Posterior cingulate gyrus (tissue), 11 donors: ENCODE measurements at regions not wholly inside any gene's neighbourhood (a gene's known extent, or its start where the extent isn't known, plus 50 kb on each side); places are given as distances from the start of the nearest gene placed in this dataset.

Experiments
- DNase-seq, 10 donors: peaks; one replicate each; pipeline versions ENCODE4 v3.0.0 to v3.0.0-alpha.2; 2020 to 2021; ENCODE audit warnings: mixed read lengths in 3 of 10
- intact Hi-C: fragments of 100-400 bp; cut with DNase I; formaldehyde crosslinking; loops from one replicate; pipeline ENCODE4 v1.15.1; 2023

DNA sequence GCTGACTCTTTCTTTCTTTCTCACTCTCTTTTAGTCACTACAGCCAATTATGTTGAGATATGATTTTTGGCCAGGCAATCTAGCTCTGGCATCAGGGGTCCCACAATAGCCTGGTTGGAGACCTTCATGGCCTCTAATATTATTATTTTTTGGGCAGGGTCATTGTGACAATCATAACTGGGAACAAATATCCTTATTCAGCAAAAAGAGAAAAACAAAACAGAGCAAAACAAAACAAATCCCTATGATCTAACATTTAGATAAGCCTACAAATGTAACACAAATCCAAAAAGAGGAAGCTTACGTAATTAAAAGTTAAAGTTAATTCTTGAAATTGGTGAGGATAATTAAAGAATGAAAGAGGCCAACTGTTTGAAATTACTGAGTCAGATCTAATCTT is 640.0 kb downstream of the TUSC7 start:
- intact Hi-C loops, result no loop called here

DNA sequence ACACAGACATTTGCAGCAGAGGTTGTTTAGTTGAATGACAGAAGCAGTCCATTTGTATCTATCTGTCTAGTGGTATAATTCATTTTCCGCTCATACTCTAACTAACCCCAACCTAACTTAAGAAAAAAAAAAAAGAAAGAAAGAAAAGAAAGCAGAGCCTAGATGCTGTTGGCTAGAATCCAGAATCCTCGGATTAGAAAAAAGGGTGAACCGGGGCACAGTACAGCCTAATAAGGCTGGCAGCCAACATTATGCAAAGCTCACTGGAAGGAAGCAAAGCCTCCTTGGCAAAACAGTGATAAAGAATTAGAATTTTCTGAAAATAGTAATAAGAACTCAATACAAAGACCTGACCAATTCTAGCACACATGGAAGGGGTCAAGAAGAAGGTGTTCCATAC is 640.8 kb downstream of the TUSC7 start:
- intact Hi-C loops, result loop anchor here (10.0 kb wide), 2 partner anchors 174 to 486 kb away; no protein-coding TSS in a partner anchor
- DNase-seq, result no peak

More for the DNA sequence above, 640.0 kb downstream of the TUSC7 start:
- no peak for DNase-seq

DNA sequence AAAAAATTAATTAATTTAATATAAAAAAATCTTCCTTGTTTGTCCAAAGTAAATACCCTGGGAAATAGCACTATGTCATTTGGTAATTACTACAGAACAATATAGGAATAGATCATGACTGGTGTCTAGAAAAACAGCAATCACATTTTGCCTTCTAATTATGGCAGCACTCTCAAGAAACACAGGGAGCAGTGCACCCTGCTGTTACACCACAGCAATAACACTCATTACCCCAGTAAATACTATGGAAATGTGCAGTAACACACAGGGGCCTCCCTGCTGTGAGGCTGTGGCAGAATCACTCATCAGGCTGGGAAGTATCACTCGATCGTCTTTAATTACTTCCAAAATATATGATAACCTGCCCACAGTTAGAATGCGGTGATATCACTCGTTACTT is 646.0 kb downstream of the TUSC7 start:
- intact Hi-C loops, result loop anchor here (5.0 to 10.0 kb wide), 3 partner anchors 169 to 491 kb away; no protein-coding TSS in a partner anchor
- DNase-seq, result peak in 2 of 10 donors; percentile 15 to 35

DNA sequence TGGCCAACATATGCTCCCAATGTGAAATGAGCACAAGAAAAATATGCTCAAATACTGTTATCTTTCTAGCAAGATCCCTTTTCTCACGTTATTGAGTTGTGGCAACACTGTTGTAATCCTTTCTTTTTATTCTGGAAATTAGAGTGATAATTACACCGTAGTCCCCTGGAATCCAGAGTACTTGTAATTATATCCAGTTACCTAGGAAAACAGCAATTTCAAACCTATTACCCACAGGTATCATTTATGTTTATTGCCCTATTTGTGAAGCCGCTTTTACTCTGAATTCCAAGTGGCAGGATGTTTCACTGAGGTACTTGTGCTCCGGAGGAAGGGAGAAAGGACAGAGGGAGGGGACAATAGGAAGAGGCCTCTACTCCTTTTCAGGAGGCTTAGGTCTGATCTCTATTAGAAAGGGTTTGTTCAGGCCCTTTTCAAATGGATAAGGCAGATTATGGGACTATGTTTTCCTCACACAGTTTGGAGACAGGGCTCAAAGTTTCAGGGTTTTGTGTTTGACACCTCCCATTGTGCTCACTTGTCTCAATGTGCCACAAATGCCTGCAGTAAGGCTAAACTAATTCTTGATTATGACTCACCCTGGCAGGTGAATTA is 646.6 kb downstream of the TUSC7 start:
- intact Hi-C loops, result loop anchor here (2.0 to 10.0 kb wide), 4 partner anchors 169 to 491 kb away; no protein-coding TSS in a partner anchor

DNA sequence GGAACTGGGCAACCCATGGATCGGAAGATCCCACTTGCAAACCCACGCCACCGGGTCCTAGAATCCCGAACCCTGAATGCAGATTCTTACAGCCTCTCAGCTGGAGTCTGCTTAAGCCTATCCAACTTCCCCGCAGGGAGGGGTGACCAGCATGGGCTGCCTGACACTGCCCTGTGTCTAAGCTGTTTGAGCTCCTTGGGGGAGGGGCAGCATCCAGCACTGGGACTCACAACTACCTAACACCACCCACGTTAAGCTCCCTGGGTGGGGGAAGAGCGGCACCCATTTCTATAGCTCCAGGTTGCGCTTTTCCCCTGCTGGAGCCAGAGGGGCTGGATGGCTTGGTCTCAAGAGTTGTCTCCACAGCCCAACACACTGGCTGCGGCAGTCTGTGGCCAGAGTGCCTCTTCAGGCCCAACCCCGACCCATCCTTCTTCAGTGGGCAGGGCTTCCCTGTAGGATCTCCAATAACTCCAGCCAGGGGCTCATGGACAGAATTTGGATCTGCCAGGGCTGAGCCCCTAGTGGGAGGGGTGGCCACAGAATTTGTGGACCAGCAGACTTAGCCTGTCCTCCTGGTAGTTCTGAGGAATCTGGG is 649.2 kb downstream of the TUSC7 start:
- peak in 3 of 10 donors; percentile 33 to 59 (median 53) for DNase-seq
- intact Hi-C loops, result loop anchor here (5.0 to 10.0 kb wide), 3 partner anchors 166 to 494 kb away; no protein-coding TSS in a partner anchor

More for the DNA sequence above, 646.6 kb downstream of the TUSC7 start:
- no peak for DNase-seq

DNA sequence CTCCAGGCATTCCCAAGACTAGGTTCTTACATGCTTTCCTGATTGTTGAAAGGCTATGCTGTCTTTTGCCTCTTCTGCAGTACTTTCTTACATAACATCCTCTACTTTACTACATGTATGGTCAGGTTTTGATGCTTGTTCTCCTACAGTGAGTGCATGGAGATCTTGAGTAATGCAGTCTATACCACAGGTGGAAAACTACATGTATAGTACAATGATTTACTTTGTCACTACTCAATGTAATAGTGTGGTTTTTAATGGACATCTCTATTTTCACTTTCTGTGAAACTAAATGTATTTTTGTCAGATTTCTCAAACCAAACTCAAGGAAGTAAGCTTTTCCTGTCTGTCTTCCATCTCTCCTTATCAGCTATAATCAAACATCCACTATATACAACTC is 657.0 kb downstream of the TUSC7 start:
- intact Hi-C loops, result no loop called here
- no peak for DNase-seq

DNA sequence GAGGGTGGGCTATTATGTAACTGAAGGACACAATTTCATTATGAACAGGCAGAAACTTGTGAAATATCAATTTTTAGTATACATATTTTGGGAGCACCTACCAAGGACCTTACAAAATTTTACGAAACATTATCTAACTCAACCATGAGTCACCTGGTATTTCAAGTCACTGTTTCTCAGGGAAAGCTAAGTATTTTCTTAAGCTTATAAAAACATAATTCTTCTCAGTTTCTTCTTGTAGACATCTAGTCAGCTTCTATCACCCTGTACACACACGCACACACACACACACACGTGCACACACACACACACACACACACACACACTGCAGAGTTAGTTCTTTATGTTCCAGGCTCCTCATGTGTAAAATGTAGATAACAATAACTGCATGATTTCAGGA is 658.3 kb downstream of the TUSC7 start:
- intact Hi-C loops, result no loop called here
- DNase-seq, result no peak

DNA sequence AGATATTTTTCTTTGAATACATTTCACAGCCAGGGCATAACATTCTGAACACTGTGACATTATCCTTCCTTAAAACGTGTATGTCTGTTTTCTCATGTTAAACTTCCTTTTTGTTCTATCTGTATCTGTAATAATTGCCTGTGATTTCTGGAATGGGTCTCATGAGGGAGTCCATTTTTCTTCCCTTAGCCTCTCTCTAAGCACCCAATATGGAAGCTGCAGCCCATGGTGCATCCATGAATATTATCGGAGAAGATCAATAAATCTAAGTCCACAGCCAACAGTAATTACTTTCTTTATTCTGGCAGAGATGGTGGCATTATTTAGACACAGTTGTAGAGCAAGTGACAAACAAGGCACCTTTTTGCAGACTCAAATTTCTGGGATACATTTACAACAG is 671.1 kb downstream of the TUSC7 start:
- no peak for DNase-seq
- intact Hi-C loops, result no loop called here

DNA sequence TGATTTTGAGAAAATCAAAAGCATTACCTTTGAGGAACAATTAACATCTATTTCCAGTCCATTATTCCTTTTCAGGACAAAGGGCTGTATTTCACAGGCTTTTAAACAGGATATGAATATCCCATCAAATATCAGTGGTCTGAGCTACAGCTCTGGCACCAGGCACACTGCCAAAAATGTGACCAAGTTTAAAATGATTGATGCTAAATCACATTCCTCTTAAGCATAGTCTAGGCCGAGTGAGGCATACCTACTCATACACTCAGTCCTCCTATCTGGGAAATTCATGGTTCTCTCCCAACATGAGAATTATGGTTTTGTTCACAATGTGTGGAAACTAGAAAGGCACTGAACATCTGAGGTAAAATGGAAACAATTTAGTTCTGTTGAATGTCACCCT is 683.5 kb downstream of the TUSC7 start:
- intact Hi-C loops, result loop anchor here (10.0 kb wide), 1 partner anchor 132 kb away; no protein-coding TSS in a partner anchor
- DNase-seq, result no peak

DNA sequence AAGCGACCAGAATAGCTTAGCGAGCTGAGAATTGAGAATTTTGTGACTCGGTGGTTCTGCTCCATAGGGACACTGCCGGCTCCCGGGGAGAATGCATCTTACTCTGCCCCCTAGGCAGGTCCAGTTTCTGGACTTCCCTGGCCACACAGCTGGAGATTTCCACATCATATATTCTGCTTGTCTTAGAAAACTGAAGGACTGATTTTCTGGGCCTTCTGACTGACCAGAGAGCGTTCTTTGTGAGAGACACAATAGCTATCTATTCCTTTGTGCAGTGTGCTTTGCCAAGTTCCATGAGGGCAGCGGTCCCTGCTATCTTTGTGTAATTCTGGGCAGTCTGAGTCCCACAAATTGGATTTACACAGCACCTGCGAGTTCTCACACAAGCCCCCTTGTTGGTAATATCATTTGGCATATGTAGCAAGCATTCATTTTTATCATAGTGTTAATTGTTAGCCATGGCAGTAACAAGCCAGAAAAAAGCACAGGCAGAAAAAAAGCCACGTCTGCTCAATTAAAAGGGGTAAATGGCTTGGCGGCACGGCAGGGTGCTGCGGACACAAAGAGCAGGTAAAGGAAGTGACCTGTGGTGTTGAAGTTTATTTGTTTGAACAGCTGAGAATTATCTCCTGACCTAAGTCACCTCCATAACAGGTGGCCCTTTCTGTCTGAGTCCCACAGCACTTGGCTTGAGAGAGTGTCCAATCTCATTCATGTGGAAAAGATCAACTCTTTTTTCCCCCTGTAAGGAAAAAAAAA is 688.7 kb downstream of the TUSC7 start:
- DNase-seq, result peak in 9 of 10 donors; percentile 30 to 92 (median 55)
- intact Hi-C loops, result loop anchor here (10.0 kb wide), 1 partner anchor 126 kb away; no protein-coding TSS in a partner anchor

DNA sequence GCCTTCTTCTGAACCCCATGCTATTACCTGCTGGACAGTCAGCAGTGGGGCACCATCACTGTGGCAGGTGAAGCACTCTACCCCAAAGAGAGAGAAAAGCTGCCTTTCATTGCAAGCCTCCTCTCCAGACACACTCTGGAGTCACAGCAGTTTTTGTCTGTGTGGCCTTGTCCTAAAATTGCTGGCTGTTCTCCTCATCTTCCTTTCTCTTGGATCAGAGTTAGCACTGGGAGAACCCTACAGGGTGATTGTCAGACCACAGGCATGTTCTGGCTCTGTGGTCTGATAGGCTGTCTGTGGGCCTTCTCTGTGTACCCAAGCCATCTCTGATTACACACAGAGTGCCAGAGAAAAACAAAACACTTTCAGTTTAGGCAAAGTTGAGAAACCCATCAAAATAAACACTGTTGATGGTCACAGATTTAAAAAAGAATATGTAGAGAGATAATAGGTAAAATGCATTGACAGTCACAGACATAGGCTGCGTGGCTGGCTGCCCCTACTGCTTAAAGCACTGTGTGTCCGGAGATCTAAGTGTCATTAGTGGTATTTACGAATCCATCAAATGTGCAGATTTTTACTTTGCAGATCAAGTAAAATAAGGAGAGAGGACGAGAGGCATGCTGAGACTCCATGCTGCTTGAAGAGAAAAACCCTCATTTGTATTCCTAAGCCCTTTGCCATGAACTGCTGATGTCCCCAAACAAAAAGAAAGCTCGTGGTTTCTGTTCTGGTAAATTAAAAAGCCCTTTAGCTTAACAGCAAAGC is 689.9 kb downstream of the TUSC7 start:
- intact Hi-C loops, result loop anchor here (10.0 kb wide), 1 partner anchor 125 kb away; no protein-coding TSS in a partner anchor
- DNase-seq, result peak in 2 of 10 donors; percentile 14 to 22

DNA sequence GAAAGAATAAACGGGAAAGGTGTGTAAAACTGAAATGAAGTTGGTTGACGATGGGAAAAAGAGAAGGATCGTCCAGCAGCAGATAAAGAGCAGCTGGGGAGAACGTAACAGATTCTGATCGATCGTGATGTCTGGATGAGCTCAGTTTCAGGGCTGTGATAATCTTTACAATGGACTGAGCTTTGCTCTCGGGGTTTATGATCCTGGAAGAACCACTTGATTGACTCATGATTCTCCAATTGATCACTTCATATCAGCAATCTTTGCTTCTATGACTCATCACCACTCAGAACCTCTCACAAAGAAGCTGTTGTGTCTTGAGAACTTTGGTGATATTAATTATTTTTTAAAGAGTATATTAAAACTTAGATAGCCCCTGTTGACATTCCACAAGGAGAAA is 690.7 kb downstream of the TUSC7 start:
- intact Hi-C loops, result no loop called here
- DNase-seq, result no peak

DNA sequence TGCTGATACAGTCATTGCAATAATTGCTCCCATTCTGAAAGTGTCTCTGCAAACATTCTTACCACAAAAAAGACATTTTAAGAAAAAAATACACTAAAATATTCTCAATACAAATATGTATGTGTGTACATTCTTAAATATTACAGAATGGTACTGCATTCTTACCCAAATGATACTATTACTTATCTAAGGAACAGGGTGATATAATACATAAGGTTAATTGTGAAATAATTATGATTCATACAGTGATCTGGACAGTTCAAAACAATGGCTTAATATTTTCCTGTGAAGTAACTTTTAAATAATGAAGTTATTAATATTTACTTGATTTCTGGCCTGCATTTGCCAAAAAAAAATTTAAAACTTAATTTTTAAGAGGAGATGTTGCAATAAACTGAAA is 694.6 kb downstream of the TUSC7 start:
- intact Hi-C loops, result no loop called here
- no peak for DNase-seq

DNA sequence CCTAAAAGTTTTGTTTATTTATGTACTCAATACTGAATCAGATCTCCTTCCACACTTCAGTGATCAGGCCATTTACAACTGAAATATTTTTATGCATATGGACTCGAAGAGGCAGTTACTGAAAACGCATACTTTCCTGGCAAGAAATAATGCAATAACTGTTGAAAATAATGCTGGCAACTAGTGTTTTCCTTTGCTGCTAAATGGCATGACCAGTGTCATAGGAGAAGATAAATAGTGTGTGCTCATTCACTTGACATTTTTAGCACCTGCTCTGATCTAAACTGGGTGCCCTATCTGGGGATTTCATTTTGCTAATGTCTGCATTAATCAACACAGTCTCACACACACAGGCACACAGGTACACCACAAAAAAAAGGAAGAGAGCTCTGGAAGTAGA is 695.2 kb downstream of the TUSC7 start:
- intact Hi-C loops, result no loop called here
- no peak for DNase-seq

DNA sequence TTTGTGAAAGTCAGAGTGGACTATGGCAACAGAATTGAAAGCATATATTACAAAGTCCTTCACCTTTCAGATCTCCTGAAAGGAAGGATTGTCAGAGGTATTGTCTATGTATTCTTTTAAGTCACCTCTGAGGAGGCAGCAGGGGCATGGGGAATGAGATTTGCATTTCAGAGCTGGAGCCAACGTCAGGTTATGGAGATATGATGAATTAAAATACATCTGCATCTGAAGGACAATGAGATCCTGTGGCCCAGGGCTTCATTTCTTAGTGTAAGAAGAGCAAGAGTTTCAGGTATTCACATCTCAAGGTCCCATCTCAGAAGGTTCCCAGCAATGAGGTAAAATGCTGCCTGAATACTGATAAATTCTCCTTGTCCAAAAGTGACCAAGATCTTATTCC is 695.8 kb downstream of the TUSC7 start:
- intact Hi-C loops, result no loop called here
- no peak for DNase-seq

DNA sequence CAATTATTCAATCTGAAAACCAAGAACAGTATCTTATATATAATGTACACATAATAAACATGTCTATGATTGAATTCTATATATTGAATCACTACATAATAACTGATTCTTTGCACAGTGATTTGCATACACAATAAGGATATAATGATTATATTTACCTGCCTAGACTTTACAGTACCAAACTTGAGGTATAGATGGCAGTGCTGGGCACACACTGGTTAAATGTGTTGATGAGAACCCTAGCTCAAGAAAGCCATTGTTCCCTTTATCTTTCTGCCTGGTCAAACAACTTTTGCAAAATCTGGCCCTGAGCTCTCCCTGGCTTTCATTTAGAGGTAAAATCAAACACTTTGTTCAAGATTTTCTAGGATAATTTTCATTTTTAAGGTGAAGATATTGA is 697.7 kb downstream of the TUSC7 start:
- no peak for DNase-seq
- intact Hi-C loops, result no loop called here

DNA sequence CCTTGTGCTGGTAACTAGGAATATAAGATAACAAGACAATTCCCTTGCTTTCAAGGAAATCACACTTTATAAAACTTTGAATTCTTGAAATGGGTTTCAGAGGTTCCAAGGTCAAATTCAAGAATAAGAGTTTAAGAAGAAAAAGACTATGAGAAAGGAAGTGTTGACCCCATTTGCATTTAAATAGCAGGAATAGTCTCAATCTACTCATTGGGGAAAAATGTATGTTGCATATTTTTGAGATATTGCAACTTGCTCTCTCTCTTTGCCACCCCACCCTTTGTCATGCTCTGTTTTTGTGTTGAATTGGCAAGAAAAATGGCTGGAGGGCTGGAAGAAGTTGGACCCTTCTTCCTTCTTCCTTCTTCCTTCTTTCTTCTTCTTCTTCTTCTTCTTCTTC is 699.2 kb downstream of the TUSC7 start:
- DNase-seq, result no peak
- intact Hi-C loops, result no loop called here

DNA sequence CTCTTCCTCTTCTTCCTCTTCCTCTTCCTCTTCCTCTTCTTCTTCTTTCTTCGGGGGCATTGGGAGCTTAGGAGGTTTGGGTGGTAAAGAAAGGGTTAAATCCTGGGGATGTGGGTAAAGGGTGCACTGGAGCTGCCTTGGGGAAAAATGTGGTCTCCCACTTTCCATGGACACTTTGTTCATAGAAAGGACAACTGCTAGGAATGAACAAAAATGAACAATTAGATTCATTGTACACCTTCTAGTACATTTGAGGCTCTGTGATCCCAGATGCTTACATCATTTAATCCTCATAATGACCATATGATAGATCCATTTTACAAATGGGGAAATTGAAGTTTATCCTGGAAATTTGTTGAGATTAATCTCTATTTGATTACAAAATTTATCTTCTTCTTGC is 699.7 kb downstream of the TUSC7 start:
- intact Hi-C loops, result no loop called here
- DNase-seq, result no peak

DNA sequence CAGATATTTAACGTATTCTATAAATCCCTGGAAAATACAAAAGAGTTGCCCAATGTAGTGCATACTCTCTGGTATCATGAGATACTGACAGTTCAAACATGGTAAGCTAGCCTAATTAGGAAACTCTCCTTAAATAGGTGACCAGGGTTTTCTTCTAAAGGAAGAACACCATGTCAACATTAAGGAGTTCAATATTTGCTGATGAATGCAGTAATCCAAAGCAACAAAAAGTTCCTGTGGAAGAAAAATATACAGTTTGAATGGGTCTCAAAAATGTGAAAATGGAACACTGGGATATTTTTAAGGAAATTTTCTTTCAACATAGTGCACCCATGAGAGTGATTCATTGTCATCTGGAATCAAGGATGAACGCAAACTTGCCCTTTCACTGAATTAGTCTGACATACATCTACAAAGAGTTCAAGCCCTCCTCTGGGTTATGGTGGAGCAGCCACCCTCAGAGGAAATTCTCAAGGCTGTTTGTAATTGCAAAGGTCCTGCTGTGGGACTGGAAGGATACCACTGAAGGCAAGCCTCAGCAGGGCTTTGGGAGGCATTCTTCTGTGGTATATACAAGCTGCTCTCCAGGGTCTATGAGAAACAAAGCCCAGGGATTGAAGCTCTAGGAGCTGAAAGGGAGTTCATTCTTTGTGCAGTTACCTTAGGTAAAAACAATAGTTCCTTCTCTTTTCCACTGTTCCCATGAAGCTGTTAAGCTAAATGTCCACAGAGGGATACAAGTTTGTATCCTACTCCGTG is 700.3 kb downstream of the TUSC7 start:
- intact Hi-C loops, result no loop called here
- DNase-seq, result no peak

DNA sequence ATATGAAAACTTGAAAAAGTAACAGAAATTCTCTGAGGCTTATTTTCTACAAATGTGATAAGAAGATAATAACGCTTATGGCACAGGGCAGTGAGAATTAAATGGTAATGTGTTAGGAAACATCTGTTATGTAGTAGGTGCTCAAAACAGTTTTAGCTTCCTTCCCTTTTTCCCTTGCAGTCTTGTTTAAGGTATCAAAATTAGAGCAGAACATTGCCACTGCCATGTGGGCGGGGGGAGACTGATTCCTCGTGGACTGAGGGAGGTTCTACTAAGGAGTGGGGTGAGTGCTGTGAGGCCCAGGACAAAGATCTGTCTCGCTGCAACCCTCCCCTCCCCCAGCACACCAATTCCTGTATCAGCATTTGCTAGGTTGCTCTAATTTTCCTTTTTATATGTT is 702.4 kb downstream of the TUSC7 start:
- peak in 3 of 10 donors; percentile 19 to 75 (median 69) for DNase-seq
- intact Hi-C loops, result no loop called here
